ENCODE measurements at regions not wholly inside any gene's neighbourhood (a gene's known extent, or its start where the extent isn't known, plus 50 kb on each side); places are given as distances from the start of the nearest gene placed in this dataset.

DNA sequence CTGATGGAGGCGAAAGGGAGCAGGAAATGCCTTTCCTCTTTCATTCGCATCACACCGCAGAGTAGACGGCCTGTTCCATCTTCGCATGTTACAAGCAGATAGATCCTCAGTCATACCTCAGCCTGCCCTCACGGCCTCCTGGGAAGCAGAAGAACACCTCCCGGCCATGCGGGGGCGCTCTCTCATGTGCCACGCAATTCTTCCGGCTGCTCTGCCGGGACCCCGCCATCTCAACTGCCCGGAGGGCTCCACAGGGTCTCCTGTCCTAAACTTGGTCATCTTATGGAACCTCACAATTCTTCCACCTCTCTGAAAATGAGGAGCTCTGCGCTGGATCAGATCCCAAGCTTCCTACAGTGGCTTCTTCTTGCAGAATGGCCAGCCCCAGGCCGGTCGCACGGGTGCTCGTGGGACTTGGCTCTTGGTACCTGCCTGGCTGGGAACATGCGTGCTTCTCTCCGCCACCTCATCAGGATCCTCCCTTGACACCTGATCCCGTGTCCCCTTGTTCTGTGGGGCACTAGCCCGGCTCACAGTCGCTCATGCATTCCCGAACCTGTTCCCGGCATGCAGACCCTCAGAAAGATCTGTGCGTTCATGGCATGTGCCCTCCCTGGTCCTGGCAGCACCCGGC, 262.8 kb upstream of the SHH start:
- intact Hi-C loops (cut with micrococcal nuclease) (no loop called here), dilution Hi-C loops (cut with MboI; ENCODE audit: extremely low pct_ligation_motif_present, low sequenced_read_pairs) (no loop called here)
- Histone ChIP-seq H3K9me3 (replicated peaks; ENCODE audit: control insufficient read depth, insufficient read depth, low read length) (peaks cover 2% of the 10 kb centered on the region), H3K27ac (ENCODE audit: insufficient read depth, low read depth, low read length) (no peak overlapping the region), H3K79me2 (ENCODE audit: control insufficient read depth, insufficient read depth, low read length) (no peaks in the 10 kb centered on the region), H3K4me2 (ENCODE audit: insufficient read depth, low read length) (no peak overlapping the region), H3K9ac (replicated peaks; ENCODE audit: extremely low read depth, insufficient read depth, low read length) (no peak overlapping the region), H3K36me3 (ENCODE audit: control insufficient read depth in 2 of 2, extremely low read depth in 1 of 2, insufficient read depth in 2 of 2, low read length in 2 of 2) (no peaks in the 10 kb centered on the region), H4K20me1 (replicated peaks; ENCODE audit: control insufficient read depth, extremely low read depth, insufficient read depth, low read length) (no peaks in the 10 kb centered on the region), H3K9me1 (replicated peaks; ENCODE audit: control insufficient read depth, extremely low read depth, insufficient read depth, low read length) (no peaks in the 10 kb centered on the region), H3K4me3 (replicated peaks in 1 of 3; ENCODE audit: insufficient read depth in 1 of 3, low read depth in 1 of 3, low read length in 3 of 3) (no peak overlapping the region), H3K27me3 (ENCODE audit: control insufficient read depth in 2 of 2, insufficient read depth in 2 of 2, low read length in 2 of 2) (no peaks in the 10 kb centered on the region), H2AFZ (ENCODE audit: low read depth, low read length) (no peak overlapping the region), H3K4me1 (ENCODE audit: control insufficient read depth, extremely low read depth, insufficient read depth, low read length) (no peaks in the 10 kb centered on the region)
- POLR2A ChIA-PET: no interaction called here
- BruUV-seq (replicated peaks): no TSS peak
- DNase-seq (ENCODE audit: low read depth, low spot score) (no peak), FAIRE-seq (no peak)
- CTCF ChIA-PET: no interaction called here
- TF ChIP-seq JUN (IDR thresholded peaks at IDR 0.05; ENCODE audit: borderline replicate concordance, insufficient read depth, insufficient read length, low read depth) (no peak), GATA2 (IDR thresholded peaks at IDR 0.05; ENCODE audit: insufficient read depth, insufficient read length, low read depth, low read length) (no peak), MYC (IDR thresholded peaks at IDR 0.05; ENCODE audit: low read depth, low read length) (no peak), FOS (IDR thresholded peaks at IDR 0.05; ENCODE audit: borderline replicate concordance, insufficient read depth, low read length) (no peak), POLR2A (IDR thresholded peaks at IDR 0.05; ENCODE audit: low read depth, low read length) (no peak), EZH2 (IDR thresholded peaks at IDR 0.05; ENCODE audit: borderline replicate concordance, low read depth, low read length, severe bottlenecking) (no peak)
- TF ChIP-seq, protein P1, sequence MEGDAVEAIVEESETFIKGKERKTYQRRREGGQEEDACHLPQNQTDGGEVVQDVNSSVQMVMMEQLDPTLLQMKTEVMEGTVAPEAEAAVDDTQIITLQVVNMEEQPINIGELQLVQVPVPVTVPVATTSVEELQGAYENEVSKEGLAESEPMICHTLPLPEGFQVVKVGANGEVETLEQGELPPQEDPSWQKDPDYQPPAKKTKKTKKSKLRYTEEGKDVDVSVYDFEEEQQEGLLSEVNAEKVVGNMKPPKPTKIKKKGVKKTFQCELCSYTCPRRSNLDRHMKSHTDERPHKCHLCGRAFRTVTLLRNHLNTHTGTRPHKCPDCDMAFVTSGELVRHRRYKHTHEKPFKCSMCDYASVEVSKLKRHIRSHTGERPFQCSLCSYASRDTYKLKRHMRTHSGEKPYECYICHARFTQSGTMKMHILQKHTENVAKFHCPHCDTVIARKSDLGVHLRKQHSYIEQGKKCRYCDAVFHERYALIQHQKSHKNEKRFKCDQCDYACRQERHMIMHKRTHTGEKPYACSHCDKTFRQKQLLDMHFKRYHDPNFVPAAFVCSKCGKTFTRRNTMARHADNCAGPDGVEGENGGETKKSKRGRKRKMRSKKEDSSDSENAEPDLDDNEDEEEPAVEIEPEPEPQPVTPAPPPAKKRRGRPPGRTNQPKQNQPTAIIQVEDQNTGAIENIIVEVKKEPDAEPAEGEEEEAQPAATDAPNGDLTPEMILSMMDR (IDR thresholded peaks at IDR 0.05; ENCODE audit: extremely low read depth in 1 of 2, insufficient read depth in 1 of 2, low read depth in 1 of 2, low read length in 2 of 2): no peak
- TF ChIP-seq, protein P2, sequence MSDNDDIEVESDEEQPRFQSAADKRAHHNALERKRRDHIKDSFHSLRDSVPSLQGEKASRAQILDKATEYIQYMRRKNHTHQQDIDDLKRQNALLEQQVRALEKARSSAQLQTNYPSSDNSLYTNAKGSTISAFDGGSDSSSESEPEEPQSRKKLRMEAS (IDR thresholded peaks at IDR 0.05; ENCODE audit: insufficient read depth, insufficient read length): no peak
